GM12878 (cell line): ENCODE measurements at regions not wholly inside any gene's neighbourhood (a gene's known extent, or its start where the extent isn't known, plus 50 kb on each side); places are given as distances from the start of the nearest gene placed in this dataset.
A peak's percentile ranks its signal among the peaks of the same experiment; 100 is the strongest.

Experiments
- ATAC-seq: fragments of 200-7000 bp; cut with Tn5 transposase; 3 replicates; pipeline ENCODE4 v1.9.1; 2020; ENCODE audit warnings: mild to moderate bottlenecking, moderate library complexity
- BruUV-seq: library from RNA; stranded (reverse); fragments of 400-500 nt; replicated peaks from 2 replicates; lab custom pipeline; 2021; lab: Mats Ljungman, UMichigan
- CTCF ChIA-PET: fragments of 300-600 bp; sonication (Branson Sonifier 250); formaldehyde crosslinking; extraction: SDS; loops from one replicate; lab custom pipeline; 2021; ENCODE audit warnings: inconsistent platforms; lab: Yijun Ruan, JAX
- POLR2A ChIA-PET: fragments of 350-600 bp; formaldehyde crosslinking; extraction: SDS; loops from one replicate; lab custom pipeline; 2021; ENCODE audit warnings: inconsistent platforms; lab: Charles Lee
- RAD21 ChIA-PET: fragments of 300-600 bp; sonication (Branson Sonifier 250); formaldehyde crosslinking; loops from one replicate; lab custom pipeline; 2023; ENCODE audit warnings: antibody characterized with exemption; ENCODE audit not compliant: unreplicated experiment; lab: Charles Lee
- SMC1A ChIA-PET: fragments of 300-600 bp; sonication (Branson Sonifier 250); formaldehyde crosslinking; loops from one replicate; lab custom pipeline; 2023; ENCODE audit not compliant: unreplicated experiment, uncharacterized antibody; lab: Charles Lee
- DNase-seq: peaks from one replicate; pipeline ENCODE4 v3.0.0-alpha.2; 2011; ENCODE audit warnings: low read depth, low spot score
- FAIRE-seq: peaks from 3 replicates; lab custom pipeline; 2011; peaks lifted over from hg19 to GRCh38; lab: Jason Lieb, UNC
- H2AFZ ChIP-seq: 2 replicates; pipeline ENCODE4 v1.6.0; 2011; ENCODE audit warnings: low read depth, low read length, control low read depth; ENCODE audit not compliant: control insufficient read depth
- H3K27ac ChIP-seq: 2 replicates; pipeline ENCODE4 v1.5.1; 2011; ENCODE audit warnings: control low read depth; ENCODE audit not compliant: control insufficient read depth, insufficient read depth
- H3K27me3 ChIP-seq, 2 experiments: replicated peaks in 1 of 2; 2 replicates each; pipeline versions ENCODE4 v1.6.0 to v1.6.1; 2011; ENCODE audit warnings: low read length in 1 of 2; ENCODE audit not compliant: control insufficient read depth in 2 of 2, insufficient read depth in 2 of 2
- H3K36me3 ChIP-seq, 2 experiments: 2 replicates each; pipeline ENCODE4 v1.5.1; 2011; ENCODE audit warnings: low read length in 1 of 2; ENCODE audit not compliant: control insufficient read depth in 2 of 2, insufficient read depth in 2 of 2
- H3K4me1 ChIP-seq: 2 replicates; pipeline ENCODE4 v1.6.1; 2011; ENCODE audit warnings: mild to moderate bottlenecking, low read length, moderate library complexity, mixed read lengths; ENCODE audit not compliant: control insufficient read depth, insufficient read depth
- H3K4me2 ChIP-seq: 2 replicates; pipeline ENCODE4 v1.6.0; 2011; ENCODE audit warnings: control low read depth; ENCODE audit not compliant: control insufficient read depth, insufficient read depth
- H3K4me3 ChIP-seq: fragments of 200-600 bp; sonication (generic); 2 replicates; pipeline ENCODE4 v1.5.1; 2016
- H3K79me2 ChIP-seq: 2 replicates; pipeline ENCODE4 v1.6.0; 2011; ENCODE audit warnings: low read length; ENCODE audit not compliant: control insufficient read depth, insufficient read depth
- H3K9ac ChIP-seq: 2 replicates; pipeline ENCODE4 v1.8.0; 2011; ENCODE audit warnings: low read length, control low read depth, mixed read lengths; ENCODE audit not compliant: control insufficient read depth, insufficient read depth
- H3K9me3 ChIP-seq: replicated peaks from 3 replicates; pipeline ENCODE4 v1.5.1; 2011; ENCODE audit warnings: mild to moderate bottlenecking, low read length; ENCODE audit not compliant: control insufficient read depth, insufficient read depth
- H4K20me1 ChIP-seq: 2 replicates; pipeline ENCODE4 v1.6.0; 2011; ENCODE audit not compliant: control insufficient read depth, insufficient read depth
- GATAD2B ChIP-seq: fragments of 450-650 bp; conservative IDR thresholded peaks from 2 replicates; pipeline ENCODE4 v1.6.1; 2017; ENCODE audit warnings: low read depth, mild to moderate bottlenecking, moderate library complexity
- KDM1A ChIP-seq: fragments of 200-600 bp; sonication (generic); IDR thresholded peaks from 2 replicates; pipeline ENCODE4 v1.6.1; 2016; ENCODE audit warnings: borderline replicate concordance
- MTA2 ChIP-seq: fragments of 450-650 bp; IDR thresholded peaks from 2 replicates; pipeline ENCODE4 v1.6.1; 2016; ENCODE audit warnings: low read depth, mild to moderate bottlenecking, moderate library complexity
- MXI1 ChIP-seq: fragments of 150-350 bp; IDR thresholded peaks from 2 replicates; pipeline ENCODE4 v1.6.1; 2011; ENCODE audit warnings: low read depth, mild to moderate bottlenecking, inconsistent platforms, low read length, improper control_type of control experiment
- NBN ChIP-seq: fragments of 450-650 bp; IDR thresholded peaks from 2 replicates; pipeline ENCODE4 v1.6.1; 2016
- NR2C2 ChIP-seq: IDR thresholded peaks from 2 replicates; pipeline ENCODE4 v1.6.1; 2011; ENCODE audit warnings: borderline replicate concordance, low read depth; ENCODE audit not compliant: control insufficient read depth, insufficient read length
- RAD51 ChIP-seq: fragments of 450-650 bp; IDR thresholded peaks from 2 replicates; pipeline ENCODE4 v1.6.1; 2016; ENCODE audit warnings: moderate library complexity, mild to moderate bottlenecking, inconsistent platforms
- RUNX3 ChIP-seq: IDR thresholded peaks from 2 replicates; pipeline ENCODE4 v1.6.1; 2012; ENCODE audit warnings: low read length, inconsistent platforms
- SMC3 ChIP-seq: IDR thresholded peaks from 2 replicates; pipeline ENCODE4 v1.6.1; 2011; ENCODE audit warnings: low read length, improper control_type of control experiment, borderline replicate concordance
- WGBS: methylation state at CpG from one replicate; pipeline ENCODE4 v1.1.6; 2016; ENCODE audit warnings: low lambda C conversion rate; ENCODE audit not compliant: insufficient replicate concordance, insufficient coverage; ENCODE audit errors: missing lambda C conversion rate; 5-methylcytosine and 5-hydroxymethylcytosine counted together
- in situ Hi-C: fragments of 300-500 bp; cut with MboI; formaldehyde crosslinking; loops from 9 replicates; pipeline ENCODE4 v1.14.3; 2018; ENCODE audit warnings: mixed read lengths
- intact Hi-C: fragments of 100-400 bp; cut with micrococcal nuclease; formaldehyde crosslinking; loops from one replicate; pipeline ENCODE4 v1.14.2; 2022; ENCODE audit not compliant: unreplicated experiment
- TF ChIP-seq, protein P1 (sequence below): fragments of 450-650 bp; IDR thresholded peaks from 2 replicates; pipeline ENCODE4 v1.6.1; 2017; ENCODE audit warnings: mild to moderate bottlenecking, moderate library complexity
- TF ChIP-seq, protein P2 (sequence below): IDR thresholded peaks from 2 replicates; pipeline ENCODE4 v1.6.1; 2011; ENCODE audit warnings: mild to moderate bottlenecking, low read depth, low read length, moderate library complexity; ENCODE audit not compliant: insufficient replicate concordance
- TF ChIP-seq, protein P3 (sequence below): fragments of 450-650 bp; IDR thresholded peaks from 2 replicates; pipeline ENCODE4 v1.6.1; 2018; ENCODE audit warnings: borderline replicate concordance, mild to moderate bottlenecking; ENCODE audit not compliant: partially characterized antibody
- TF ChIP-seq, protein P4 (sequence below): fragments of 450-650 bp; IDR thresholded peaks from 2 replicates; pipeline ENCODE4 v1.6.1; 2017; ENCODE audit warnings: mild to moderate bottlenecking

DNA sequence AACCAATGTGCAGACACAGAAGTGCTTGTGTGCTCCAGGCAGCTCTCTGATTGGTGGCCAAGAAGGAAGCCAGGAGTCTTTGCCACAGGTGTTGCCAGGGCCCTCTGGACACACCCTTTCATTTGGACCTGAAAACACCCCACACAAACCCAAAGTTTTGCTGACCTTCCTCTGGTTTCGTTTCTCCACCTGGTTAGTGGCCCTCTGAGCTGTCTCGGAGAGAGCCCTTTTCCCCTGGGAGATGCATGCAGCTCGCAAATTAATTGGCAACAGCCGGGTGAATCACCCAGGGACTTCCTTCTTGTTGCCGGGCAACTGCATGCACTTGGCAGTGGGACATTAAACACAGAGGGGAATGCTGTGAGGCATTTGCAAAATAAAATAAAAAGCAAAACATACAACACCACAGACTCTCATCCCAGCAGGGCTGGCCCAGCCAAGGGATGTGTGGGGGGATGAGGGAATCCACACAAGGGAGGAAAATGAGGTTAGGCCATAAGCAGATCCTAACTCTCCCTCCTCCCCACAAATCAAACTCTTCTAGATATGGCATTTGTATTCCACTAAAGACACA, 286.6 kb downstream of the SOX9 start:
- peak overlapping the region; percentile 13; the same call in 1 of the 2 replicates for H3K27ac ChIP-seq
- POLR2A ChIA-PET, result interaction anchor here (1.0 to 4.4 kb wide), 7 partner anchors 9 to 113 kb away, joined by 3 to 38 read pairs (median 4); no protein-coding TSS in a partner anchor
- peak; percentile 91 for ATAC-seq
- intact Hi-C loops, result loop anchor here (2.0 to 5.0 kb wide), 2 partner anchors 13 to 285 kb away; partner anchors contain the start of gene SOX9
- SMC1A ChIA-PET, result interaction anchor here (0.7 to 8.8 kb wide), 13 partner anchors 10 to 290 kb away, joined by 3 to 65 read pairs (median 4); no protein-coding TSS in a partner anchor
- H3K4me2 ChIP-seq, result no peak overlapping the region; the same call in 1 of the 2 replicates
- no peaks in the 10 kb centered on the region for H3K79me2 ChIP-seq
- 1% methylated on average over 5 of the region's 5 CpGs for WGBS
- H2AFZ ChIP-seq, result no peak overlapping the region
- peaks cover 13% of the 10 kb centered on the region for H3K4me1 ChIP-seq
- H3K4me3 ChIP-seq, result no peak overlapping the region
- BruUV-seq, result no TSS peak
- H3K9me3 ChIP-seq, result no peaks in the 10 kb centered on the region
- peak; percentile 13 for FAIRE-seq
- H3K9ac ChIP-seq, result no peak overlapping the region
- no peak for DNase-seq
- in situ Hi-C loops, result loop anchor here (25.0 kb wide), 1 partner anchor 1880 kb away; no protein-coding TSS in a partner anchor
- CTCF ChIA-PET, result interaction anchor here (1.0 to 1.6 kb wide), 7 partner anchors 8 to 289 kb away, joined by 3 to 6 read pairs (median 4); no protein-coding TSS in a partner anchor
- RAD21 ChIA-PET, result interaction anchor here (1.0 to 3.5 kb wide), 10 partner anchors 11 to 112 kb away, joined by 3 to 37 read pairs (median 4); no protein-coding TSS in a partner anchor
- H3K36me3 ChIP-seq, result peaks cover 0 to 3% of the 10 kb centered on the region in 2 experiments; a peak in 2 of 4 replicates
- H3K27me3 ChIP-seq, result no peaks in the 10 kb centered on the region
- H4K20me1 ChIP-seq, result no peaks in the 10 kb centered on the region
- TF ChIP-seq RAD51, result 0 out of 2 replicates have a peak, but pooled peaks have one; percentile 13
- TF ChIP-seq SMC3, result no peak
- TF ChIP-seq, protein P1, sequence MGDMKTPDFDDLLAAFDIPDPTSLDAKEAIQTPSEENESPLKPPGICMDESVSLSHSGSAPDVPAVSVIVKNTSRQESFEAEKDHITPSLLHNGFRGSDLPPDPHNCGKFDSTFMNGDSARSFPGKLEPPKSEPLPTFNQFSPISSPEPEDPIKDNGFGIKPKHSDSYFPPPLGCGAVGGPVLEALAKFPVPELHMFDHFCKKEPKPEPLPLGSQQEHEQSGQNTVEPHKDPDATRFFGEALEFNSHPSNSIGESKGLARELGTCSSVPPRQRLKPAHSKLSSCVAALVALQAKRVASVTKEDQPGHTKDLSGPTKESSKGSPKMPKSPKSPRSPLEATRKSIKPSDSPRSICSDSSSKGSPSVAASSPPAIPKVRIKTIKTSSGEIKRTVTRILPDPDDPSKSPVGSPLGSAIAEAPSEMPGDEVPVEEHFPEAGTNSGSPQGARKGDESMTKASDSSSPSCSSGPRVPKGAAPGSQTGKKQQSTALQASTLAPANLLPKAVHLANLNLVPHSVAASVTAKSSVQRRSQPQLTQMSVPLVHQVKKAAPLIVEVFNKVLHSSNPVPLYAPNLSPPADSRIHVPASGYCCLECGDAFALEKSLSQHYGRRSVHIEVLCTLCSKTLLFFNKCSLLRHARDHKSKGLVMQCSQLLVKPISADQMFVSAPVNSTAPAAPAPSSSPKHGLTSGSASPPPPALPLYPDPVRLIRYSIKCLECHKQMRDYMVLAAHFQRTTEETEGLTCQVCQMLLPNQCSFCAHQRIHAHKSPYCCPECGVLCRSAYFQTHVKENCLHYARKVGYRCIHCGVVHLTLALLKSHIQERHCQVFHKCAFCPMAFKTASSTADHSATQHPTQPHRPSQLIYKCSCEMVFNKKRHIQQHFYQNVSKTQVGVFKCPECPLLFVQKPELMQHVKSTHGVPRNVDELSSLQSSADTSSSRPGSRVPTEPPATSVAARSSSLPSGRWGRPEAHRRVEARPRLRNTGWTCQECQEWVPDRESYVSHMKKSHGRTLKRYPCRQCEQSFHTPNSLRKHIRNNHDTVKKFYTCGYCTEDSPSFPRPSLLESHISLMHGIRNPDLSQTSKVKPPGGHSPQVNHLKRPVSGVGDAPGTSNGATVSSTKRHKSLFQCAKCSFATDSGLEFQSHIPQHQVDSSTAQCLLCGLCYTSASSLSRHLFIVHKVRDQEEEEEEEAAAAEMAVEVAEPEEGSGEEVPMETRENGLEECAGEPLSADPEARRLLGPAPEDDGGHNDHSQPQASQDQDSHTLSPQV, result 0 out of 2 replicates have a peak, but pooled peaks have one; percentile 8
- peak; percentile 16; the same call in 1 of the 2 replicates for TF ChIP-seq RUNX3
- TF ChIP-seq MXI1, result peak; percentile 66; the same call in 1 of the 2 replicates
- peak; percentile 50; the same call in 1 of the 2 replicates for TF ChIP-seq NBN
- TF ChIP-seq NR2C2, result no peak
- TF ChIP-seq, protein P2, sequence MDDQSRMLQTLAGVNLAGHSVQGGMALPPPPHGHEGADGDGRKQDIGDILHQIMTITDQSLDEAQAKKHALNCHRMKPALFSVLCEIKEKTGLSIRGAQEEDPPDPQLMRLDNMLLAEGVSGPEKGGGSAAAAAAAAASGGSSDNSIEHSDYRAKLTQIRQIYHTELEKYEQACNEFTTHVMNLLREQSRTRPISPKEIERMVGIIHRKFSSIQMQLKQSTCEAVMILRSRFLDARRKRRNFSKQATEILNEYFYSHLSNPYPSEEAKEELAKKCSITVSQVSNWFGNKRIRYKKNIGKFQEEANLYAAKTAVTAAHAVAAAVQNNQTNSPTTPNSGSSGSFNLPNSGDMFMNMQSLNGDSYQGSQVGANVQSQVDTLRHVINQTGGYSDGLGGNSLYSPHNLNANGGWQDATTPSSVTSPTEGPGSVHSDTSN, result no peak
- TF ChIP-seq GATAD2B, result peak; percentile 66; the same call in 1 of the 2 replicates
- no peak for TF ChIP-seq KDM1A
- TF ChIP-seq MTA2, result peak; percentile 92
- TF ChIP-seq, protein P3, sequence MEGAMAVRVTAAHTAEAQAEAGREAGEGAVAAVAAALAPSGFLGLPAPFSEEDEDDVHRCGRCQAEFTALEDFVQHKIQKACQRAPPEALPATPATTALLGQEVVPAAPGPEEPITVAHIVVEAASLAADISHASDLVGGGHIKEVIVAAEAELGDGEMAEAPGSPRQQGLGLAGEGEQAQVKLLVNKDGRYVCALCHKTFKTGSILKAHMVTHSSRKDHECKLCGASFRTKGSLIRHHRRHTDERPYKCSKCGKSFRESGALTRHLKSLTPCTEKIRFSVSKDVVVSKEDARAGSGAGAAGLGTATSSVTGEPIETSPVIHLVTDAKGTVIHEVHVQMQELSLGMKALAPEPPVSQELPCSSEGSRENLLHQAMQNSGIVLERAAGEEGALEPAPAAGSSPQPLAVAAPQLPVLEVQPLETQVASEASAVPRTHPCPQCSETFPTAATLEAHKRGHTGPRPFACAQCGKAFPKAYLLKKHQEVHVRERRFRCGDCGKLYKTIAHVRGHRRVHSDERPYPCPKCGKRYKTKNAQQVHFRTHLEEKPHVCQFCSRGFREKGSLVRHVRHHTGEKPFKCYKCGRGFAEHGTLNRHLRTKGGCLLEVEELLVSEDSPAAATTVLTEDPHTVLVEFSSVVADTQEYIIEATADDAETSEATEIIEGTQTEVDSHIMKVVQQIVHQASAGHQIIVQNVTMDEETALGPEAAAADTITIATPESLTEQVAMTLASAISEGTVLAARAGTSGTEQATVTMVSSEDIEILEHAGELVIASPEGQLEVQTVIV, result no peak
- TF ChIP-seq, protein P4, sequence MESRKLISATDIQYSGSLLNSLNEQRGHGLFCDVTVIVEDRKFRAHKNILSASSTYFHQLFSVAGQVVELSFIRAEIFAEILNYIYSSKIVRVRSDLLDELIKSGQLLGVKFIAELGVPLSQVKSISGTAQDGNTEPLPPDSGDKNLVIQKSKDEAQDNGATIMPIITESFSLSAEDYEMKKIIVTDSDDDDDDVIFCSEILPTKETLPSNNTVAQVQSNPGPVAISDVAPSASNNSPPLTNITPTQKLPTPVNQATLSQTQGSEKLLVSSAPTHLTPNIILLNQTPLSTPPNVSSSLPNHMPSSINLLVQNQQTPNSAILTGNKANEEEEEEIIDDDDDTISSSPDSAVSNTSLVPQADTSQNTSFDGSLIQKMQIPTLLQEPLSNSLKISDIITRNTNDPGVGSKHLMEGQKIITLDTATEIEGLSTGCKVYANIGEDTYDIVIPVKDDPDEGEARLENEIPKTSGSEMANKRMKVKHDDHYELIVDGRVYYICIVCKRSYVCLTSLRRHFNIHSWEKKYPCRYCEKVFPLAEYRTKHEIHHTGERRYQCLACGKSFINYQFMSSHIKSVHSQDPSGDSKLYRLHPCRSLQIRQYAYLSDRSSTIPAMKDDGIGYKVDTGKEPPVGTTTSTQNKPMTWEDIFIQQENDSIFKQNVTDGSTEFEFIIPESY, result no peak
